ENCODE measurements at regions not wholly inside any gene's neighbourhood (a gene's known extent, or its start where the extent isn't known, plus 50 kb on each side); places are given as distances from the start of the nearest gene placed in this dataset.

DNA sequence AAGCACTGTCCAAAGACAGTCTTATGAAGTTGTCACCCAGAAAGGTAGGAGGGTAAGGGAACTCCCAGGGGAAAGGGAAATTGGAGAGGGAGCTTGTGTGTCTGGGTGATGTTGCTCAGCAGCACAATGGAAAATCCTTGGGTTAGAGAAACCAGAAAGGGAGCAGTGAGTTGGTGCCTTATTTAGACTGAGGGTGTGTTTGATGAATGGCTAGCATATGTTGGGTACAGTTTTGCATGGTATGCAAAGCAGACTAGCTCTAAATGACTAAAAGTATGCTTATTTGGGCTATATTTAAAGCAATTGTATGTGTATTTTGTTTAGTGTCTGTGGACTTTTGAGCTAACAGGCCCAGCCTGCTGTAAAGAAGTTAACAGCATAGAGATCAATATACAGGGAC lies 2884.6 kb upstream of the PCDH20 start:
- TF ChIP-seq, protein P1, sequence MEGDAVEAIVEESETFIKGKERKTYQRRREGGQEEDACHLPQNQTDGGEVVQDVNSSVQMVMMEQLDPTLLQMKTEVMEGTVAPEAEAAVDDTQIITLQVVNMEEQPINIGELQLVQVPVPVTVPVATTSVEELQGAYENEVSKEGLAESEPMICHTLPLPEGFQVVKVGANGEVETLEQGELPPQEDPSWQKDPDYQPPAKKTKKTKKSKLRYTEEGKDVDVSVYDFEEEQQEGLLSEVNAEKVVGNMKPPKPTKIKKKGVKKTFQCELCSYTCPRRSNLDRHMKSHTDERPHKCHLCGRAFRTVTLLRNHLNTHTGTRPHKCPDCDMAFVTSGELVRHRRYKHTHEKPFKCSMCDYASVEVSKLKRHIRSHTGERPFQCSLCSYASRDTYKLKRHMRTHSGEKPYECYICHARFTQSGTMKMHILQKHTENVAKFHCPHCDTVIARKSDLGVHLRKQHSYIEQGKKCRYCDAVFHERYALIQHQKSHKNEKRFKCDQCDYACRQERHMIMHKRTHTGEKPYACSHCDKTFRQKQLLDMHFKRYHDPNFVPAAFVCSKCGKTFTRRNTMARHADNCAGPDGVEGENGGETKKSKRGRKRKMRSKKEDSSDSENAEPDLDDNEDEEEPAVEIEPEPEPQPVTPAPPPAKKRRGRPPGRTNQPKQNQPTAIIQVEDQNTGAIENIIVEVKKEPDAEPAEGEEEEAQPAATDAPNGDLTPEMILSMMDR (conservative IDR thresholded peaks at IDR 0.05): no peak
- no peak overlapping the region for H3K27ac ChIP-seq

DNA sequence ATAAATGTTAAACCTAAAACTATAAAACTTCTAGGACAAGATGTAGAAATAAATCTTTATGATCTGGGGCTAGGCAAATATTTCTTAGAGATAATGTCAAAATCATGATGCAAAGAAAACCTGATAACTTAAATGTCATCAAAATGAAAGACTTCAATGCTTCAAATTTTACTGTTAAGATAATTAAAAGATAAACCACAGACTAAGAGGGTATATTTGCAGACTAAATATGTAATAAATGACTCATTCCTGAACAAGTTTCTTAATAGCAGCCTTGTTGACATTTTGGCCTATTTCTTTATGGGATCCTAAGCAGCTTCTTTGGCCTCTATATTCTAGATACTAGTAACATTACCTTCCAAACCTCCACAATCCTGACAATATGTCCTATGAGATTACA lies 2878.3 kb upstream of the PCDH20 start:
- H3K27ac ChIP-seq: no peak overlapping the region
- TF ChIP-seq, protein P1 (conservative IDR thresholded peaks at IDR 0.05): no peak

DNA sequence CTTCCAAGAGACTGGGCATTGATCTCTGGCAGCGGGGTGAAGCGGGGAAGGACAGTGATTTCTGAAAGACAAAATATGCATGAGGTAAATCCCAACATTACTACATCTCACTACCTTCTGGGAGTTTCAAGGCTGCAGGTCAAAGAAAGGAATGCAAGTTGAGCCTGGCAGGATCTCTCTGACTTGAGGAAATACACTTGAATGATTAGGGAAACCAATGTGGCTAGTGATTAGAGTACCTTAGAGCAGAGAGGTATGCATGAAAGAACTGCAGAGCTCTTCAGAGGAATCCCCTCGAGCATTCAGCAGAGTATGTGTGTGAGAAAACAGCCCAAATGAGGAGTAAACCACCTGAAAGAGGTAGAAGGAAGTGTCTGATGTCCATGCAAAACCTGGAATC lies 2874.1 kb upstream of the PCDH20 start:
- TF ChIP-seq, protein P1 (conservative IDR thresholded peaks at IDR 0.05): no peak
- no peak overlapping the region for H3K27ac ChIP-seq

DNA sequence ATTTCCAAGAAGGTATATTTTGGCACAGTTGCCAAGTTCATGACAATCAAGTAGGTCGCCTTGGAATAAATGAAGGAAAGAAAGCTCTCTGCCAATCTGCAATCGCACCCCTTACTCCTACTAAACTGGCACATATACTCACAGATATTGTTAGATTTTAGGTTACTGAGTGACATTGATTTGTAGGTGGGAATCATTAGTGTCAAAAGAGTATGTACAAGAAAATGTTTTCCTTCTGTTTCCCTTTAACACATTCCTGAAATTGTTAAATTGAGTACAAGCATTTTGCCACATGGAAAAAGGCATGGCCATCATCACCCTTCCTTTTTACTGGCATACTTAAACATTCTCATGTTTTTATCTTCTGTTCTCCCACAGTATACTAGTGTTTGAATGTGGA lies 2868.3 kb upstream of the PCDH20 start:
- H3K27ac ChIP-seq: no peak overlapping the region
- TF ChIP-seq, protein P1 (conservative IDR thresholded peaks at IDR 0.05): no peak

DNA sequence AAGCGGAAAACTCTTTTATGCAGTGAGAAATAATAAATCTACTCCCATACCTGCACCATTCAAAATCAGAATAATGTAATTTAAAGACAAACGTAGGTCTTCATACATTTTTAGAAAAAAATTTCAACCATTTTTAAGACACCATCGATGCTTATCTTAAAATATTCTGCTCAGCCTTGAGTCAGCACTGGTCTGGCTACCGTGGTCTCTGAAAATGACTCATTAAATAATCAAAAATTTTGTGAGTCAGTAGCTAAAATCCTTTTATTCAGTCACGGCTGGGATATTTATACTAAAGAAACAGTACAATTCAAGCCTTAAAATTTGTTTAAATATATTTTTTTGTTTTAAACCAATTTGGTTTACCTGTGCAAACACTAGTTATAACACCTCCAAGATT lies 2862.8 kb upstream of the PCDH20 start:
- H3K27ac ChIP-seq: no peak overlapping the region
- TF ChIP-seq, protein P1 (conservative IDR thresholded peaks at IDR 0.05): no peak

DNA sequence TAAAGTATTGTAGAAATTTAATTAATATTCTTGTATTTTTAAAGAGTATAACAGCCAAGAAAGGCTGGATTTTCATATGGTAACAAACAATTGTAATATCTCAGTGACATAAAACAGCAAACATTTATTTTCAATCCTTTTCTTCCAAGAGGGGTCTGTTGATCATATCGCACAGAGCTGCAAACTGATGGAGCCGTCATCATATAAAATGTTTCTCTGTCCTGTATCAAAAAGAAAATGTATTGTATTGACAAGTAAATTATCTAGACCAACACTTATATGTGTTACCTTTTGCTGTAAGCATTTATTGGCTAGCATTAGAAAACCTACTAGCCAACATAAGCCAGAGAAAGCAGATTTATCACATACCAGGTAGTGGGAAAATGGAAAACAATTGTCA lies 2861.4 kb upstream of the PCDH20 start:
- H3K27ac ChIP-seq: no peak overlapping the region
- TF ChIP-seq, protein P1 (conservative IDR thresholded peaks at IDR 0.05): no peak

- H3K27ac ChIP-seq: no peak overlapping the region
- TF ChIP-seq, protein P1 (conservative IDR thresholded peaks at IDR 0.05): no peak
Observed at GRCh38 chr13:64276232-64276631, 2860.6 kb upstream of the PCDH20 start.
